OCI-LY1 (cell line): ENCODE measurements at regions not wholly inside any gene's neighbourhood (a gene's known extent, or its start where the extent isn't known, plus 50 kb on each side); places are given as distances from the start of the nearest gene placed in this dataset.

Experiments used
- EZH2 ChIP-seq: fragments of 200-600 bp; sonication (generic), shearing (Covaris generic); IDR thresholded peaks from 2 replicates; pipeline ENCODE4 v1.8.0; 2017; ENCODE audit warnings: borderline replicate concordance, mixed run types, mild to moderate bottlenecking, antibody characterized with exemption, low read length, moderate library complexity, mixed read lengths
- TF ChIP-seq, protein P1 (sequence below): fragments of 200-600 bp; sonication (generic), shearing (Covaris generic); IDR thresholded peaks from 2 replicates; pipeline ENCODE4 v1.5.1; 2017; ENCODE audit warnings: mild to moderate bottlenecking, antibody characterized with exemption, low read length, moderate library complexity, mixed read lengths

GRCh38 chr2:223519471-223519870 is 82.7 kb downstream of the SCG2 start:
- TF ChIP-seq, protein P1, sequence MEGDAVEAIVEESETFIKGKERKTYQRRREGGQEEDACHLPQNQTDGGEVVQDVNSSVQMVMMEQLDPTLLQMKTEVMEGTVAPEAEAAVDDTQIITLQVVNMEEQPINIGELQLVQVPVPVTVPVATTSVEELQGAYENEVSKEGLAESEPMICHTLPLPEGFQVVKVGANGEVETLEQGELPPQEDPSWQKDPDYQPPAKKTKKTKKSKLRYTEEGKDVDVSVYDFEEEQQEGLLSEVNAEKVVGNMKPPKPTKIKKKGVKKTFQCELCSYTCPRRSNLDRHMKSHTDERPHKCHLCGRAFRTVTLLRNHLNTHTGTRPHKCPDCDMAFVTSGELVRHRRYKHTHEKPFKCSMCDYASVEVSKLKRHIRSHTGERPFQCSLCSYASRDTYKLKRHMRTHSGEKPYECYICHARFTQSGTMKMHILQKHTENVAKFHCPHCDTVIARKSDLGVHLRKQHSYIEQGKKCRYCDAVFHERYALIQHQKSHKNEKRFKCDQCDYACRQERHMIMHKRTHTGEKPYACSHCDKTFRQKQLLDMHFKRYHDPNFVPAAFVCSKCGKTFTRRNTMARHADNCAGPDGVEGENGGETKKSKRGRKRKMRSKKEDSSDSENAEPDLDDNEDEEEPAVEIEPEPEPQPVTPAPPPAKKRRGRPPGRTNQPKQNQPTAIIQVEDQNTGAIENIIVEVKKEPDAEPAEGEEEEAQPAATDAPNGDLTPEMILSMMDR: no peak
- no peak for TF ChIP-seq EZH2
